ENCODE measurements at regions not wholly inside any gene's neighbourhood (a gene's known extent, or its start where the extent isn't known, plus 50 kb on each side); places are given as distances from the start of the nearest gene placed in this dataset.

DNA sequence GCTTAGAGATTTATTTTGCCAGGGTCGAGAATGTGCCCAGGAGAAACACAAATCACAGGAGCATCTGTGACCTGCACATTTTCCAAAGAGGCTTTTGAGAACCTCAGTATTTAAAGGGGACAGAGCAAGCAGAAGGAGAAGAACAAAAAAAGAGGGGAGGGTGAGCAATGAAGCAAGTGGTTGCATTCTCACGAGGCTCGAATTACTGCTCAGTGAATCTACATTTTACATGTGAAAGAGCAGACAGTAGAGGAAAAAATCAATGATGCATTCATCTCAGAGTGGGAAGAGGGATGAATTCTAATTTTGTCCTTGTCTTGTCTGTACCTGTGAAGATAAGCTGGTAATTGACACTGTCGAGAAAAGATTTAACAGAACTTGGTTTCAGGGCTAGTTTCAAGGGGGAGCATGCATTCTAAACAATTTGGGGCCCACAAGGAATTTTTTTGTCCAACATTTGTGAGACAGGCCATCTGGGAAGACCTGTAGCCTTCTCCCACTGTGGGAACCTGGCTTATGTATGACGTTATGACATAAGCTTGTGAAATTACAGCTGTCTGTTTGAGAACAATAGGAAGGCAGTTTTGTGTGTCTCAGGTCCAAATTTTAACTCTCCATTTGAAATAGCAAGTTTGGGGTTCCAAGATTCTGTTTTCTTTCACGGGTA lies 855.1 kb downstream of the SLITRK5 start (continued):
- TF ChIP-seq REST (IDR thresholded peaks at IDR 0.05) (no peak), CTCF (IDR thresholded peaks at IDR 0.05; ENCODE audit: low read depth, low read length, missing input control) (no peak), JUND (IDR thresholded peaks at IDR 0.05) (no peak)

GRCh38 chr13:88526853-88527215 lies 855.7 kb downstream of the SLITRK5 start:
- DNase-seq (ENCODE audit: low spot score), result no peak

More at GRCh38 chr13:88526853-88527215, 855.7 kb downstream of the SLITRK5 start:
- H3K4me1 ChIP-seq (ENCODE audit: control insufficient read depth in 4 of 4, insufficient read depth in 4 of 4, low read length in 3 of 4), result no peaks in the 10 kb centered on the region
- peaks cover 0 to 4% (median 0%) of the 10 kb centered on the region in 4 donors for H3K9me3 ChIP-seq (ENCODE audit: control insufficient read depth in 4 of 4, low read length in 3 of 4)
- no peak for TF ChIP-seq RAD21 (IDR thresholded peaks at IDR 0.05)
- no peak for TF ChIP-seq GABPA (IDR thresholded peaks at IDR 0.05 in 1 of 2, conservative IDR thresholded peaks at IDR 0.05 in 1 of 2)
- TF ChIP-seq REST (IDR thresholded peaks at IDR 0.05), result no peak
- TF ChIP-seq HNF4A (conservative IDR thresholded peaks at IDR 0.05), result no peak
- no peak for TF ChIP-seq RXRA (IDR thresholded peaks at IDR 0.05)
- TF ChIP-seq HNF4G (IDR thresholded peaks at IDR 0.05), result no peak
- no peak for TF ChIP-seq SP1 (IDR thresholded peaks at IDR 0.05)
- TF ChIP-seq FOXA1 (IDR thresholded peaks at IDR 0.05), result no peak
- no peak for TF ChIP-seq JUND (IDR thresholded peaks at IDR 0.05)
- TF ChIP-seq TAF1 (conservative IDR thresholded peaks at IDR 0.05), result no peak
- TF ChIP-seq FOXA2 (IDR thresholded peaks at IDR 0.05), result no peak
- TF ChIP-seq YY1 (IDR thresholded peaks at IDR 0.05), result no peak
- TF ChIP-seq, protein P1, sequence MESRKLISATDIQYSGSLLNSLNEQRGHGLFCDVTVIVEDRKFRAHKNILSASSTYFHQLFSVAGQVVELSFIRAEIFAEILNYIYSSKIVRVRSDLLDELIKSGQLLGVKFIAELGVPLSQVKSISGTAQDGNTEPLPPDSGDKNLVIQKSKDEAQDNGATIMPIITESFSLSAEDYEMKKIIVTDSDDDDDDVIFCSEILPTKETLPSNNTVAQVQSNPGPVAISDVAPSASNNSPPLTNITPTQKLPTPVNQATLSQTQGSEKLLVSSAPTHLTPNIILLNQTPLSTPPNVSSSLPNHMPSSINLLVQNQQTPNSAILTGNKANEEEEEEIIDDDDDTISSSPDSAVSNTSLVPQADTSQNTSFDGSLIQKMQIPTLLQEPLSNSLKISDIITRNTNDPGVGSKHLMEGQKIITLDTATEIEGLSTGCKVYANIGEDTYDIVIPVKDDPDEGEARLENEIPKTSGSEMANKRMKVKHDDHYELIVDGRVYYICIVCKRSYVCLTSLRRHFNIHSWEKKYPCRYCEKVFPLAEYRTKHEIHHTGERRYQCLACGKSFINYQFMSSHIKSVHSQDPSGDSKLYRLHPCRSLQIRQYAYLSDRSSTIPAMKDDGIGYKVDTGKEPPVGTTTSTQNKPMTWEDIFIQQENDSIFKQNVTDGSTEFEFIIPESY (IDR thresholded peaks at IDR 0.05), result no peak
- TF ChIP-seq ATF3 (IDR thresholded peaks at IDR 0.05), result no peak
- no peak for TF ChIP-seq EGR1 (IDR thresholded peaks at IDR 0.05; ENCODE audit: low read depth in 2 of 2)
- TF ChIP-seq, protein P2, sequence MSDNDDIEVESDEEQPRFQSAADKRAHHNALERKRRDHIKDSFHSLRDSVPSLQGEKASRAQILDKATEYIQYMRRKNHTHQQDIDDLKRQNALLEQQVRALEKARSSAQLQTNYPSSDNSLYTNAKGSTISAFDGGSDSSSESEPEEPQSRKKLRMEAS (IDR thresholded peaks at IDR 0.05), result no peak
- no peaks in the 10 kb centered on the region for H3K27me3 ChIP-seq (ENCODE audit: control insufficient read depth in 4 of 4, insufficient read depth in 4 of 4, low read length in 3 of 4)
- H3K36me3 ChIP-seq (ENCODE audit: control insufficient read depth in 4 of 4, insufficient read depth in 3 of 4, low read depth in 1 of 4, low read length in 3 of 4), result no peaks in the 10 kb centered on the region
- no peak overlapping the region for H3K27ac ChIP-seq (ENCODE audit: low read depth in 1 of 2, low read length in 2 of 2)
- no peak overlapping the region for H3K4me3 ChIP-seq (ENCODE audit: low read depth in 1 of 3, low read length in 3 of 3)
- no peak overlapping the region for H3K9ac ChIP-seq (ENCODE audit: low read depth in 1 of 2, low read length in 2 of 2)
- 90% methylated on average over 6 of the region's 6 CpGs for WGBS

Data from liver (tissue), 8 donors.